Fibroblast of gingiva (primary cell): ENCODE measurements at regions not wholly inside any gene's neighbourhood (a gene's known extent, or its start where the extent isn't known, plus 50 kb on each side); places are given as distances from the start of the nearest gene placed in this dataset.
"Not testable (repeated sequence)": the region's sequence is repeated elsewhere in the genome, so short reads cannot be mapped to it uniquely, and the experiment has no call there.

Experiments used
- DNase-seq: peaks from one replicate; pipeline ENCODE4 v3.0.0-alpha.2; 2011; ENCODE audit warnings: low read depth

- no peak for DNase-seq
Measured at GRCh38 chr6:66134021-66134420, 427.0 kb upstream of the EYS start.

GRCh38 chr6:66128656-66129055 is 421.6 kb upstream of the EYS start:
- DNase-seq = no peak

- no peak for DNase-seq
Measured at GRCh38 chr6:66128243-66128642, 421.2 kb upstream of the EYS start.

- DNase-seq = no peak
Measured at GRCh38 chr6:66127061-66127460, 420.0 kb upstream of the EYS start.

- DNase-seq = no peak
Measured at GRCh38 chr6:66126358-66126757, 419.3 kb upstream of the EYS start.

- DNase-seq = no peak
Measured at GRCh38 chr6:66103954-66104353, 396.9 kb upstream of the EYS start.

GRCh38 chr6:66103354-66103753 is 396.3 kb upstream of the EYS start:
- no peak for DNase-seq

- no peak for DNase-seq
Measured at GRCh38 chr6:66096679-66097078, 389.7 kb upstream of the EYS start.

- DNase-seq = no peak
Measured at GRCh38 chr6:66094615-66095014, 387.6 kb upstream of the EYS start.

GRCh38 chr6:66092306-66092705 is 385.3 kb upstream of the EYS start:
- not testable (repeated sequence) for DNase-seq

- DNase-seq = no peak
Measured at GRCh38 chr6:66086532-66086931, 379.5 kb upstream of the EYS start.

GRCh38 chr6:66082914-66083313 is 375.9 kb upstream of the EYS start:
- DNase-seq = no peak

GRCh38 chr6:66068907-66069306 is 361.9 kb upstream of the EYS start:
- no peak for DNase-seq

GRCh38 chr6:66068033-66068432 is 361.0 kb upstream of the EYS start:
- no peak for DNase-seq

- DNase-seq = no peak
Measured at GRCh38 chr6:66065313-66065712, 358.3 kb upstream of the EYS start.

GRCh38 chr6:66057034-66057433 is 350.0 kb upstream of the EYS start:
- DNase-seq = no peak

GRCh38 chr6:66054967-66055366 is 347.9 kb upstream of the EYS start:
- DNase-seq = no peak

GRCh38 chr6:66051812-66052211 is 344.8 kb upstream of the EYS start:
- DNase-seq = no peak

- no peak for DNase-seq
Measured at GRCh38 chr6:66048684-66049474, 341.9 kb upstream of the EYS start.

- DNase-seq = no peak
Measured at GRCh38 chr6:66032626-66033025, 325.6 kb upstream of the EYS start.

- DNase-seq = no peak
Measured at GRCh38 chr6:66029391-66029790, 322.4 kb upstream of the EYS start.

- no peak for DNase-seq
Measured at GRCh38 chr6:65999288-65999791, 292.3 kb upstream of the EYS start.

- DNase-seq = no peak
Measured at GRCh38 chr6:65998544-65998943, 291.5 kb upstream of the EYS start.

- DNase-seq = no peak
Measured at GRCh38 chr6:65997539-65997938, 290.5 kb upstream of the EYS start.
